Superior temporal gyrus (tissue), 1 donor: ENCODE measurements at regions not wholly inside any gene's neighbourhood (a gene's known extent, or its start where the extent isn't known, plus 50 kb on each side); places are given as distances from the start of the nearest gene placed in this dataset.
A peak's percentile ranks its signal among the peaks of the same experiment; 100 is the strongest.

Source experiments
- DNase-seq: peaks from one replicate; pipeline ENCODE4 v3.0.0-alpha.2; 2016; ENCODE audit errors: extremely low spot score

DNA sequence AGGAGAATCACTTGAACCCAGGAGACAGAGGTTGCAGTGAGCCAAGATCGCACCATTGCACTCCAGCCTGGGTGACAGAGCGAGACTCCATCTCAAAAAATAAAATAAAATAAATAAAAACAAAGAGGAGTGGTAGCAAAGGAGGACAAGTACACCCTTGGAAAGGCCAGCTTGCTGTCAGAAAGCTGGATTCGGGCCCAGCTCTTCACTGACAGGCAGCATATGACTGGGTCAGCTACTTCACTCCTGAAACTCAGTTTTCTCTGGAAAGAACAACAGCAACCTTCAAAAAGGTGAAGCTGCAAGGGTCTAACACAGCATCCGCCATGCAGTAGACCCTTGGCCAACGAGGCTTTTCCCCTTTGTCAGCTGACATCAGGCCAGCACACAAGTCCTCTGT is 156.0 kb upstream of the TIAM1 start:
- no peak for DNase-seq

DNA sequence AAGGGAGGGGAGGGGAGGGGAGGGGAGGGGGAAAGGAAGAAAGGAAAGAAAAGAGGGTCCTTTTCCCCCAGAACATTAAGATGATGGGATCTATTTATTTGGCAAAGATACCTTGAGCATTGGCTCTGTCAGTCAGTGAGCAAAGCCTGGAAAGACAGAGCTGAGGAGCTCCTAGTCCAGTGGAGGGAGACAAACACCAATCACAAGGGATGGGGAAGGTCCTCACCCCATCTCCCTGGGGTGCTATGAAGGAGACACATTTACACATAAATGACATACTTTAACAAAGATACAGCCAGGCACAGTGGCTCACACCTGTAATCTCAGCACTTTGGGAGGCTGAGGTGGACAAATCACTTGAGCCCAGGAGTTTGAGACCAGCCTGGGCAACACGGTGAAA is 154.9 kb upstream of the TIAM1 start:
- no peak for DNase-seq

DNA sequence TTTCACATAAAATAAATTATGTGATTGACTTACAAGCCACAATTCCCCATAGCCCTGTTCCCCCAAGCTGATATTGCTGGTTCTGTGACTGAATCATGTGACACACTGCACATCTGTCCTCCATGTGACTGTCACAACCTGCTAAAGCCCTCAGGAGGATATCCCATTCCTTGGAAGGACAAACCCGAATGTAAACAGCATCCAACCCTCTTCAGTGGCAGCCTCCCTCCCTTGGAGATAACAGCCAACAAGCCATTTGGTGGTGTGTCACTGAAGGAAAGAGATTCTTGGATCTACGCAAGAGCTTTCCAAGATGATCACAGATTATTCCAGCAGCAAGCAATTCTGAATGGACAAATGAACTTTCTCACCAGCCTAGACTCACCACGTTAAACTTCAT is 153.9 kb upstream of the TIAM1 start:
- DNase-seq = no peak

DNA sequence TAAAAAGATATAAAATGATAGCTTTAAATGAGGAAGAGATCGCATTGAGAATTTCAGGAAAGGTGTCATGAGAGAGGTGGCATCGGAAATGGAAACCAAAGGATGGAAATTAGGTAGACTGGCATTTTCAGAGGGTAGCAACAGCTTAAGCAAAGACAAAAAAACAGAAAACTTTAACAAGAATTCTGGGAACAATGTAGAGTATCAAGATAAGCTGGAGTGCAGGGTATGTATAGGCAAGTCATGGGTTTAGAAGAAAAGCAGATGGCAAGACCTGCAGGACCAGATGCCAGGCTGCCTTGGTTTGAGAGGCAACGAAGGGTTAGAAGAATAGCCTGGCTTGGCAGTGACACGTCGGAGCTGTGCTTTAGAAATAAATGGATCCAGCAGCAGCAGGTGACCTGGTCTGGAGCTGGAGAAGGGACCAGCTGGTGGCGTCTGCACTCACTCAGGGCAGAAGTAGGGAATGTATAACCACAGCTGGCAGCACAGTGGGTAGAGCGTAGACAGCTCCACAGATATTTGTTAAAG is 149.4 kb upstream of the TIAM1 start:
- DNase-seq = no peak

DNA sequence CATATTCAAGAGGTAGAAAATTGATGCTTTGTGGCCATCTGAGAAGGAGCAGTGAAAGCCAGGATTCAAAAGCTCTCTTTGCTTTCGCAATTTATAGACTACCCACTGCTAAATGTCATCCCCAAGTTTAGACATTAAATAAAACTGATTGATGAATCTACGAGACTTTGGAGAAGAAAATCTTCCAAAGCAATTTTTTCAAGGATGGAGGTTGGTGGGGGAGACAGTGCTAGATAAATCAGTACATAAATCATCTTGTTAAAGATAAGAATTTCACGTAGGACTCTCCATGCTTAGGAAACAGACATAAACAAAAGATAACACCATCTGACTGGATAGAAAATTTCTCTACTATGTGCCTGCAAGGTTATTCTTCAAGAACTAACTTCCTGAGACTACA is 147.6 kb upstream of the TIAM1 start:
- DNase-seq = no peak

DNA sequence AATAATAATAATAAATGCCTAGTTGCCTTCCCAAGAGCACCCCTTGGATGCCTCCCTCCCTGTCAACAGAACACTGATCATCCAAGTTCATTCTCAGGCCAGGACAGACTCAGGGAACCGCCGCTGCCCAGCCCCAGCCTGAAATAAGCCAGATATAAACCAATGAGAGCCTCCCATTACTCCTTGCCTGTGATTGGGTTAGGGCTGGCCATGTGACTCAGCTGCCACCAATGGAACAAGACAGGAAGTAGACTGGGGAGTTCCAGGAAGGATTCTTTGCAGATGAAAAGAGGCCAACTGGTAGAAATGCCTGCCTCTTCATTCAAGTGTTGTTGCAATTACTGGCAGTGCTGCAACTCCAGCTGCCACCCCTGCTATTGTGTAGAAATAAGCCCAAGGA is 146.4 kb upstream of the TIAM1 start:
- DNase-seq = no peak

DNA sequence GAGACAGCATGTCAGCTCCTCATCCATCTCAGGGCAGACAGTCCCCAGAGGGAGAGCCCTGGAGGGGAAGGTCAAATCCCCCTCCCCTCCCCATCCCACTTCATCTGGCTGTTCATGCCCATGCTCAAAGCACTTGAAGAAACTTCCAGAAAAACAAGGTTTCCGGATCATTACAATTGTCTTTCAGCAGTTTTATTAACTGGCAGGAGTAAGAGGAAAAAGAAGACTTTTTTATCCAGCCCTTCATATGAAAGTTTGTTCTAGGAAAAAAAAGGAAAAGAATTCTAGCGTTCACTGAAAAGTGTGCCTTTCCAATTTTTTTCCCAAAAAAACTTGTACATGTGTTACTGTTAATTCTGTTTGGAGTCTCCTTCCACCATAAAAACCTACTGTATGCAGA is 145.7 kb upstream of the TIAM1 start:
- no peak for DNase-seq

DNA sequence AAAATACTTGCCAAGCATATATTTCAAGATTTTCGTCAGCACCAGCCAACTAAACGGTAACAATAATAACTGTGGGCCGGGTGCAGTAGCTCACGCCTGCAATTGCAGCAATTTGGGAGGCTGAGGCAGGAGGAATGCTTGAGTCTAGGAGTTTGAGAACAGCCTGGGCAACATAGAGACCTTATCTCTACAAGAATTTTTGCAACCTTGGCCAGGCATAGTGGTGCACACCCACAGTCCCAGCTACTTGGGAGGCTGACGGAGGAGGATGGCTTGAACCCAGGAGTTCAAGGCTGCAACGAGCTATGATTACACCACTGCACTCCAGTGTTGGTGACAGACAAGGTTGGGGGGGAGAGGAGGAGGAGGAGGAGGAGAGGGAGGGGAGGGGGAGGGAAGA is 145.0 kb upstream of the TIAM1 start:
- DNase-seq = no peak

DNA sequence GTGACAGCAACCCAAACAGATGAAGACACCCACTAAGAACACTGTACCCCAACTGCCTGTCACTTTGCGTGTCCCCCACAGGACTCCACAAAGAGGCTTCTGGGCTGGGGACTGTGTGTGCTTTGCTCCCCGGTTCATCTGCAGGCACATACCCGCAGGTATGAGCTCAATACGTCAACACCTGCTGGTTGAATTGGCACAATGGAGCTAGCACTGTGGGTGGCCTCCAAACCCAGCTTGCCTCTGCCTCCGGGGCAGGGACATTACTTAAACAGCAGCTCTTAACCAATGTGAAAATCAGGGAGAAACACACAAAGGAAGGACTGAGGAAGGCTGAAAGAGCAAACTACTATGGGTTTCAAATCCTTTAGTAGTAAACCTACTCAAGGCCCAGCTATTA is 140.2 kb upstream of the TIAM1 start:
- DNase-seq = no peak

DNA sequence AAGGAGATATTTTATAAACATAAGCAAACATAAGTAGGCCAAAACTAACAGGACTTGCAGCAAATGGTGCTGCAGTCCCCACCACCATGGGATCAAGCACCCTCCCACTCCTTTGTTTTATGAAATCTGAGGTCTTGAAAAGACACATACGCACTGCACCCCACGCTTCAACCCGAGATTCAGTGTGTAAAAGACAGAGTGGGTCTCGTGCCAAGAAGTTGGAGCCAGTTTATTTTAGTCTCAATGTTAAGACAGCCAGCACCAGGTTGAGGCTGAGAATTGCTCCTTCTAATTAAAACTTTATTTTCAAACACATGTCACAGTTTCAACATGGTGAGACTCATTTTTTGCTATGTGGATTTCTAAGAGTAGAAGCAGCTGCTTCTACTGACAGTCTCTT is 139.1 kb upstream of the TIAM1 start:
- no peak for DNase-seq

DNA sequence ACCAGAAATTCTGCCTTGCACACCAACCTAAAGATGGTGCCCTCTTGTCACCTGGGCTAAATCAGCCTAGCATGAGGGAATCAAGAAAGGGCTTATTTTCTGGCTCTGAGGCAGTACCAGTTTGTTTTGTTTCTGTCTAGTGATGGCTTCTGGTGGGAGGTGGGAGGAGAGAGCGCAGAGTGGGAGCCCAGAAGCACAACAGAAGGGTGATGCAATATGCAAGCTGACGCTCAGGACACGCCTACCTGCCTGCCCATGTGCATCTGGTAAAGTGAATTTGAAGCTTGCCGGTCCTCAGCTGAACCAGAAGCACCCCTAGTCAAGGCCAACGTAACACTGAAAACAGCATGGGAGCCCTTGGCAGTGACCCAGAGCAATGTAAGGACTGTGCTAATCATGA is 138.4 kb upstream of the TIAM1 start:
- no peak for DNase-seq

DNA sequence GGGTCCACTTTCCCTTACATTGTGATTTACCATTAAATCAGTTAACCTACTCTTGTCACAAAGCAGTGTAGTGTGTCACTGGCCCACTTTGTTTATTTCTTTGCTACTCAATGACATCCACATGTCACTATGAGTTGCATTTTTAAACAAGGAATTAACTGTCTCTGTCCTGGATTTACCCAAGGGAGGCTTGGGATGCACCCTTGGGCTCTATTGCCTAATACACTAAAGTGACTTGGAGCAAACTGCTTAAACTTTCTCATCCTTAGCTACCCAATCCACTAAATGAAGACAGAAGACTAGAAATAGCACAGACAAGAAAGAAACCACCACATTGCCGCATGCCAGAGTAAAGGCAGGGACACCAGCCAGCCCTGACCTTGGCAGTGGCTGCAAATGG is 136.2 kb upstream of the TIAM1 start:
- no peak for DNase-seq

DNA sequence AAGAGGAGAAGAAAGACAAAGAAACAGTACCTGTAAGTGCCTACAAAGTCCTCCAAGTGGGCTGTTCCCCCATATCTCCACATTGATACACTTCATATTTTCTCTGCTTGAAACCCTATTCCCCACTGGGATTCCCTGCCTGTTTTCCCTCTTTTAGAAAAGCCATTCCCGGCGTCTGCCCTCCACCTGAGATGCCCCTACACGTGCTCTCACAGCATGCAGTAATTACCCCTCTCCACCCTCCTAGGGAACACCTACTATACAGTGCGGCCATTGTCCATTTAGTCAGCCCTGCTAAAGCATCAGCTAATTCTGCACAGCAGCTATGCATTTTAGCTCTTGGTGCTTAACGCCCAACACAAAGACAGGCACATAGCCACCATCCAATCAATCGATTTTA is 135.7 kb upstream of the TIAM1 start:
- DNase-seq = no peak

DNA sequence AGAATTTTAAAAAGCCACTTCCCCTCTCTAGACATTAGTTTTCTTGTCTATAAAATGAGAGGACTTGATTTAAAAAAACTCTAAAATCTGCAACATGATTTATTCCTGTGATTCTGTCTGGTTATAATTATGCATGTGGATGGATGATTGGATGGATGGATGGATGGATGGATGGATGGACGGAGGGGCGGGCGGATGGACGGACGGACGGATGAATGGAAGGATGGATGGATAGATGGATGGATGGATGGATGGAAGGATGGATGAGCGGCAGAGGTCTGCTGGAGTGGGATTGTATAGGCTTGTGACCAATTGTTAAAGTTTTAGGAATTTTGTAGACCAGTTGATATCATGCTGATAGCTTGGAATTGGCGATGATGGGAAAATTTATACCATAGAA is 135.2 kb upstream of the TIAM1 start:
- no peak for DNase-seq

DNA sequence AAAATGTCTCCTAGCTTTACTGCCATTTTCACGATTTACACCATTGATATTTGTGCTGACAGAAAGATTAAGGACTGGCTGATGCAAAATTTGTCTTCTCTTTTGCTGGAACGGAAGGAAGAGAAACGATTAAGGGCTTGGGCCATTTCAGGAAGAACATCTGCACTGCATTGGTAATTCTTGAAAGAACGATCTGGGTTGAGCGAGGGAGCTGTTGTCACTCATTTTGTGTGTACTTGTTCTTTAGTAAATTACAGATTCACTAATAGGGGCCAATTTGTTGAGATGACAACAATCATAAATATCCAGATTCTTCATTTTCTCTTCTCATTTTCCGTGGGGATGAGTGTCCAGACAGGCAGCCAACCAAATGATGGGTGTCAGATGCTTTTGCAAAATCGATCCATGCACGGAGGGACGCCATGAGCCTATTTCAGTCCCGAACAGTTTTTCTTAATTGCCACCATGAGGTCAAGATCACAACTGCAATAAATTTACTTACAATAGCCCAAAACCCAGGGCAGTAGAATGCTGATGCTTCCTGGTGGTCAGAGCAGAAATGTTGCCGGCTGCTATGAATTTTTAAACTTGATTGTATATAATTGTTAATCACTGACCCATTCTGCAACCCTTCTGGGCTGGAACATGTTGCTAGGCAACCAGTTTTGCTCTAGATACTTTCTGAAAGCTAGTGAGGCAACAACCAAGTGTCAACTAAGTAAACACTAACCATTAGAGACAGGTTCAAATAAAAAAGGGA is 132.4 kb upstream of the TIAM1 start:
- peak; percentile 57 for DNase-seq

DNA sequence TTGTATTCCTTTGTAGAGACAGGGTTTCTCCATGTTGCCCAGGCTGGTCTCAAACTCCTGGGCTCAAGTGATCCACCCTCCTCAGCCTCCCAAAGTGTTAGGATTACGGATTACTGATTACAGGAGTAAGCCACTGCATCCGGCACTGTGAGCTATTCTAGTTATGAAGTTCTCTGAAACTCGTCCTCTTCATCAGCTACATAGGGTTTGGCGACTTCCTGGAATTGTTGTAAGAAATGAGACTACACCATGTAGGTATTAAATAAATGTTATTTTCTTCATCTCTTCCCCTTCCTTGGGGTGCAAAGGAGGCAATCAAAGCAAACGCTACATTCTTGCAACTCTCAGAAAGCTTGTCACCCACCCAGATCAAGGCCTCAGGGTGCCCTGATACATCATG is 131.2 kb upstream of the TIAM1 start:
- DNase-seq = no peak

DNA sequence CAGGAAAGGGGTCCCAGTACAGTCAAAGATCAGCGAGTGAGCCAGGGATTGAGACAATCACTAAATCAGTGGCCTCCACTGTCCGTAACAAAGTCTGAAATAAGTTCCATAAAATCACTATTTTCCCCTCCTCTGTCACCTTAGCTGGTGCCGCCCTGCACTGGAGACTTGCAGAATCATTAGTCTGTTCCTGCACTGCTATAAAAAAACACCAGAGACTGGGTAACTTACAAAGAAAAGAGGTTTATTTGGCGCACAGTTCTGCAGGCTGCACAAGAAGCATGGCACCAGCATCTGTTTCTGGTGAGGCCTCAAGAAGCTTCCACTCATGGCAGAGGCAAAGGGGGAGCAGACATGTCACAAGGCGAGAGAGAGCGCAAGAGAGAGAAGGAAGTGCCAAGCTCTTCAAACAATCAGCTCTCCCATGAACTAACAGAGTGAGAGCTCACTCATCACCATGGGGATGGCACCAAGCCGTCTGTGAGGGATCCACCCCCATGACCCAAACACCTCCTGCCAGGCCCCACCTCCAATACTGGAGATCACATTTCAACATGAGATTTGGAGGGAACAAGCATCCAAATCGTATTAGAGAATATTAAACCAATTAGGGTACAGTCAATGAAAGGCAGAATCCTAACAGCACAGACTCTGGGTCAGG is 129.8 kb upstream of the TIAM1 start:
- DNase-seq = no peak

DNA sequence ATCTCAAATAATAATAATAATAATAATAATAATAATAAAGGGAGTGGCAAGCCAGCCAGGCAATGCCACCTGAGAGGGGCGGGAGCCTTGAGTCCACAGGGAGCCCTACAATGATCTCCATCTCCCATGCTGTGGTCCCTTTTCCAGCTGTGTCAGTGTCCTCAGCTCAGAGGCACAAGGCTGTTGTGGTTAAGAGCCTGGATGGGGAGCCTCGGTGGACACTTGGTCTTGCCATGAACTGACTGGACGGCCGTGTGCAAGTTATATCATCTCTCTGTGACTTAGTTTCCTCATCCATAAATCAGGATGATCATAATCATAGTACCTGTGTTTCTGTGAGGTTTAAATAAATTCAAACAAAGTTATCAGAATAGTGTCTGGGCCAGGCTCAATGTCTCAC is 127.8 kb upstream of the TIAM1 start:
- DNase-seq = no peak

DNA sequence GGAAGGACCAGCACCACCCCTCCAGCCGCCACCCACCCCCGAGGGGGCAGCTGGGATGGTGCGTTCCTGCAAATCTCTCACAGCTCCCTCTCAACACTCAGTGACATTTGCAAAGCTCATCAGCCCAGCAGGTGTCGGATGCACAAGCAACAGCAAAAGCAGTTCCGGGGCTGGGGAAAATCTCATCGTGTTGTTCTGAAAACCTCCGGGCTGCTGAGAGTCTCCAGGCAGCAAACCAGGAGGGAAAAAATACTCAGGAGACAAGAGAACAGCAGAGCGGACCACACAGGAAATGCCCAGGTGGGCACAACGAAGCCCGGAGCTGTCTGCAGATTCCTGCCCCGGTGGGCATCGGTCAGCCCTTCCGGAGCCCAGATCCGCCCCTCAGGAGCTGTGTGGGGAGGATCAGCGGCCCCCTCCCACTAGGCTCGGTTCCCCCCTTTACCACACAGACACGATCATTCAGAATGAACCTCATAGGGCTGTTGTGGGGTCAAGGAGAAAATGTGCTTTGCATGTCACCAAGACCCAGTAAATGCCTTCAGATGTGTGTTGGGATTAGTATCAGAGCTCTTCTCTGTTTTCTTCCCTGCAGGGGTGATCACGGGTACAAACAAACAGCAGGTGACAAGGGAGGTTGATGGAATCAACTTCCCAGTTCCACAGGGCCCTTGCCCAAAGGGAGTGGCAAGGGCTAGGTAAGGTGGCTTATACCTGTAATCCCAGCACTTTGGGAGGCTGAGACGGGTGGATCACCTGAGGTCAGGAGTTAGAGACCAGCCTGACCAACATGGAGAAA is 127.0 kb upstream of the TIAM1 start:
- no peak for DNase-seq

DNA sequence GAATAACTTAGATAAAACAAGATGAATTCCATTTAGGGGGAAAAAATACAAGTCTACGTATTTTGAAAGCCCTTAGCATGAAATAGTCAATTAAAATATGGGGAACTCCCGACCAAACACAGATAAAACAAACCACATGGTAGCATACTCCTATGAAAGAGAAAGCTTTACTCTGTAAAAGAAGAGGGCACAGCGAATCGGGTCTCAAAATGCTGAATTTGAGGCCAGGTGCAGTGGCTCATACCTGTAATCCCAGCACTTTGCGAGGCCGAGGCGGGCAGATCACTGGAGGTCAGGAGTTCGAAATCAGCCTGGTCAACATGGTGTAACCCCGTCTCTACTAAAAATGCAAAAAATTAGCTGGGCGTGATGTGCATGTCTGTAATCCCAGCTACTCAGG is 116.9 kb upstream of the TIAM1 start:
- DNase-seq = no peak

DNA sequence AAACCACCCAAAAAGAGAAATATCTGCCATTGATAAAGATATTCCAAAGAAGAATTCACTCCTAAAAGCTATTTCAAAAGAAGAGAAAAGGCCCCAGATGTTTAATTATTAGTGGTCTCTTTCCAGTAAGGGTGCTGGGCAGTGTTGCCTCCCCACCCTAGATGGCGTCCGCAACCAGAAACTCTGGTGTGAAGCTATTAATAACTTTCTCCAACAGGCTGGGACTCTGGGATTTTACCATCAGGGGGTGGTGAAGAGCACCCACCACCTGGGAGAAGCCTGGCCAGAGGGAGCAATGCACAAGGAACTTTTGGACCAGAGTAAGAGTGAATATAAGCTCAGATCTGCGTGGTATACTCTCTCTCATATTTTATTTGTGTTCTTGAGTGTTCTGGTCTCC is 115.4 kb upstream of the TIAM1 start:
- peak; percentile 68 for DNase-seq

DNA sequence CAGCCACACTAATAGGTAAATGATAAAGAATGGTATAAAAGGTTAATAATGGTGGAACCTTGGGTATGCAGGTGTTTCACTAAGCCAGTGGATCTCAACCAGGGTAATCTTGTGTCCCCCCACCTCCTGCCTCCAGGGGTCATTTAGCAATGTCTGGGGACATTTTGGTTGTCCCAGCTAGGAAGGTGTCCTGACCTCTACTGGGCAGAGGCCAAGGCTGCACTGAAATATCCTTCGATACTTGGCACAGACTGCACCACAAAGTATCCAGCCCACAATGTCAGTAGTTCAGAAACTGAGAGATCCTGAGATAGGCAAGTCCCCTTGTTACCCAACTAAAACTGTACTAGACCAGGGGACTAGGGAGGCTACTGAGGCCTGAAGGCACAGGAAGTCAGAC is 113.6 kb upstream of the TIAM1 start:
- DNase-seq = no peak

DNA sequence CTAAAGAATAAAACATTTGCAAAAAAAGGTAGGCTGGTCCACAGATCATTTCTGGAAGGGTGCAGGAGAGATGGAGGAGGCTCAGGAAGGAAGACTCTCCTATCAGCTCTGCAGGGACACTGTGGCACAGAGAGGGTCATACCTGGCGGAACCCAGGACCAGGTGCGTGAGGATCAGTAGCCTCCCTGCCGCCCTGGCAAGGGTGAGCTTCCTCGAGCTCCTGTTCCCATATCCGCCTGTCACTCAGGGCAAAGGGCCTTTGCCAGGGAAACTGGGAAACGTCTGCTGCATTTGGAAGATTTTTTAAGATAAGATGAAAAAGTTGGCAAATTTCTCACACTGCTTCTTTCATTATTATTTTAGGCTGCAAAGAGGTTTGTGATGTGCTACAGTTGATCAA is 112.1 kb upstream of the TIAM1 start:
- DNase-seq = no peak
